ENCODE measurements at regions not wholly inside any gene's neighbourhood (a gene's known extent, or its start where the extent isn't known, plus 50 kb on each side); places are given as distances from the start of the nearest gene placed in this dataset.

DNA sequence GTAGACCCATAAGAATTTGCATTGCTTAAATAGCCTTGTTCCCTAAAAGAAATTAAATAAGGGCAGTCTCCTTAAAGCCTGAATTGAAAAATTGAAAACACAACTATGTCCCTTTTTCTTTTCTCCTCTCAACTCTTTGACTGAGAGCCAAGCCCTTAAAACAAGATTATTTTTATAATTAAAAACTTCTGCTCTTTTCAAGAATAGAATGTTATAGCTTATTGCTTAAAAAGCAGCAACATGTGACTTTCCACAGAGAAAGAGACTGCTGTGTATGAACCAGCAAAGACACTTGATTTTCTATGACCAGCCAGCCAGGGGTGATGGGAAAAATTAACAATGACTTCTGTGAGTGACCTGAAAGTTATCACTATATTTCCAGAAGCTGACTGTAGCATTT lies 295.2 kb upstream of the CELF2 start:
- TF ChIP-seq, protein P1, sequence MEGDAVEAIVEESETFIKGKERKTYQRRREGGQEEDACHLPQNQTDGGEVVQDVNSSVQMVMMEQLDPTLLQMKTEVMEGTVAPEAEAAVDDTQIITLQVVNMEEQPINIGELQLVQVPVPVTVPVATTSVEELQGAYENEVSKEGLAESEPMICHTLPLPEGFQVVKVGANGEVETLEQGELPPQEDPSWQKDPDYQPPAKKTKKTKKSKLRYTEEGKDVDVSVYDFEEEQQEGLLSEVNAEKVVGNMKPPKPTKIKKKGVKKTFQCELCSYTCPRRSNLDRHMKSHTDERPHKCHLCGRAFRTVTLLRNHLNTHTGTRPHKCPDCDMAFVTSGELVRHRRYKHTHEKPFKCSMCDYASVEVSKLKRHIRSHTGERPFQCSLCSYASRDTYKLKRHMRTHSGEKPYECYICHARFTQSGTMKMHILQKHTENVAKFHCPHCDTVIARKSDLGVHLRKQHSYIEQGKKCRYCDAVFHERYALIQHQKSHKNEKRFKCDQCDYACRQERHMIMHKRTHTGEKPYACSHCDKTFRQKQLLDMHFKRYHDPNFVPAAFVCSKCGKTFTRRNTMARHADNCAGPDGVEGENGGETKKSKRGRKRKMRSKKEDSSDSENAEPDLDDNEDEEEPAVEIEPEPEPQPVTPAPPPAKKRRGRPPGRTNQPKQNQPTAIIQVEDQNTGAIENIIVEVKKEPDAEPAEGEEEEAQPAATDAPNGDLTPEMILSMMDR (conservative IDR thresholded peaks at IDR 0.05), result no peak
- TF ChIP-seq EZH2 (IDR thresholded peaks at IDR 0.05; ENCODE audit: low read depth), result no peak
